ENCODE measurements at regions not wholly inside any gene's neighbourhood (a gene's known extent, or its start where the extent isn't known, plus 50 kb on each side); places are given as distances from the start of the nearest gene placed in this dataset.

DNA sequence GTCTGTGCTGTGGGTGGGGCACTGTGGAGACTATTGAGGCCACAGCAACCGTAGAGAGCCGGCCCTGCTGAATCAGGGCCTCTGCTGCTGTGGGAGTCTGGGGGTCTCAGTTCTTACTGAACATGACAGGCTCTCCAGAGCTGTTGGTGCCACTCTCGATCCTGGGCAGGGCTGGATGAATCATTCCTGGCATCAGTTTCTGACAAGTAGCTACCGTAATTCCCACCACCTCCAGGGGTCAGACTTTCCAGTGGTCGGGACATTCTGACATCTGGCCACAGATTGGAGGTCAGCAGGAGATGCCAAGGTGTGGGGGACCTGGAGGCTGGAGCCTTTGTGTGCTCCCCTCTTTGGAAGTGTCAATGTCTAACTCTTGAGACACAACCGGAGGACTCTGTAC lies 188.4 kb downstream of the IRX2 start:
- DNase-seq (ENCODE audit: low spot score in 2 of 2, unreplicated experiment in 2 of 2) = no peak
- TF ChIP-seq, protein P1, sequence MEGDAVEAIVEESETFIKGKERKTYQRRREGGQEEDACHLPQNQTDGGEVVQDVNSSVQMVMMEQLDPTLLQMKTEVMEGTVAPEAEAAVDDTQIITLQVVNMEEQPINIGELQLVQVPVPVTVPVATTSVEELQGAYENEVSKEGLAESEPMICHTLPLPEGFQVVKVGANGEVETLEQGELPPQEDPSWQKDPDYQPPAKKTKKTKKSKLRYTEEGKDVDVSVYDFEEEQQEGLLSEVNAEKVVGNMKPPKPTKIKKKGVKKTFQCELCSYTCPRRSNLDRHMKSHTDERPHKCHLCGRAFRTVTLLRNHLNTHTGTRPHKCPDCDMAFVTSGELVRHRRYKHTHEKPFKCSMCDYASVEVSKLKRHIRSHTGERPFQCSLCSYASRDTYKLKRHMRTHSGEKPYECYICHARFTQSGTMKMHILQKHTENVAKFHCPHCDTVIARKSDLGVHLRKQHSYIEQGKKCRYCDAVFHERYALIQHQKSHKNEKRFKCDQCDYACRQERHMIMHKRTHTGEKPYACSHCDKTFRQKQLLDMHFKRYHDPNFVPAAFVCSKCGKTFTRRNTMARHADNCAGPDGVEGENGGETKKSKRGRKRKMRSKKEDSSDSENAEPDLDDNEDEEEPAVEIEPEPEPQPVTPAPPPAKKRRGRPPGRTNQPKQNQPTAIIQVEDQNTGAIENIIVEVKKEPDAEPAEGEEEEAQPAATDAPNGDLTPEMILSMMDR (IDR thresholded peaks at IDR 0.05; ENCODE audit: unreplicated experiment) = no peak
- H3K27ac Mint-ChIP-seq = no peak overlapping the region
- no peaks in the 10 kb centered on the region for H3K4me1 Mint-ChIP-seq
- H3K27me3 Mint-ChIP-seq (ENCODE audit: low read depth) = peaks cover 9% of the 10 kb centered on the region
- peaks cover 10% of the 10 kb centered on the region for H3K9me3 Mint-ChIP-seq
- H3K36me3 Mint-ChIP-seq = no peaks in the 10 kb centered on the region
- no peak overlapping the region for H3K4me3 Mint-ChIP-seq

DNA sequence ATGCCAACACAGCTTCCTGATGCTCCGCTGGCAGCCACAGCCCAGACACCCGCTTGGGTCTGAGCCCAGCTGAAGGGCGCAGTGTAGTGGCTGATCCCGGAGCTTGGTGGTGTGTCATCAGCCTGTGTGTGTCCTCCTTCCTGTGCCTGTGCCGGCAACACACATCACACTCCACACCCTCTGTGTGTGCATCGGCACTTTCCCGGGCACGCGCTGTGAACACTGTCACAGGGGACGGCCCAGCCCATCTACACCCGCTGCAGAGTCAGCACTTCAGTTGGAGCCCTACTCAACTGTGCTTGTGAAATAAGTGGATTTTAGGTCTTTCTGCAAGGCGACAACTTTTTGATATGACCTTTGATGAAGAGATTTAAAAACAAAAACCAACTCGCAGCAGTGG lies 189.4 kb downstream of the IRX2 start:
- Mint-ChIP-seq H3K4me3 (no peak overlapping the region), H3K9me3 (peaks cover 3% of the 10 kb centered on the region), H3K36me3 (no peaks in the 10 kb centered on the region), H3K27me3 (ENCODE audit: low read depth) (peaks cover 7% of the 10 kb centered on the region), H3K27ac (no peak overlapping the region), H3K4me1 (no peaks in the 10 kb centered on the region)
- TF ChIP-seq, protein P1 (IDR thresholded peaks at IDR 0.05; ENCODE audit: unreplicated experiment) = no peak
- no peak for DNase-seq (ENCODE audit: low spot score in 2 of 2, unreplicated experiment in 2 of 2)

DNA sequence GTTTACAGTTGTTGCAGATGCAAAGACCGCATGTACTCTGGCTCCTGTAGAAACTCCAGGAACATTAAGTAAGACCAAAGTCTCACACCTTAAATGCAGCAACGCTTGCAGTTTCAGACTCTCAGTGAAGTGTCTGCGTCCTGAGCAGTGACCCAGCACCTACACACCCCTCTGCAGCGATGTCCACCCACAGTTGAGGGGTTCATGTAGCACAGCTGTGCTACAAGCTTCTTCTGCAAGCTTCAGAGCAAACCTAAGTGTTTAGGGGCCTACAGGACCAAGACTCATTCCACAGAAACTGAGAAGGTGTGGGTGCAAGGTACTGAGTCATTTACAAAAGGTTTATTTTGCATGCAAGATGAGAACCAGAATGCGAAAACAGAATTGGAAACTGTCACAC lies 191.0 kb downstream of the IRX2 start:
- H3K9me3 Mint-ChIP-seq = peaks cover 8% of the 10 kb centered on the region
- TF ChIP-seq, protein P1 (IDR thresholded peaks at IDR 0.05; ENCODE audit: unreplicated experiment) = no peak
- H3K27me3 Mint-ChIP-seq (ENCODE audit: low read depth) = peaks cover 7% of the 10 kb centered on the region
- no peak overlapping the region for H3K4me3 Mint-ChIP-seq
- no peak for DNase-seq (ENCODE audit: low spot score in 2 of 2, unreplicated experiment in 2 of 2)
- no peaks in the 10 kb centered on the region for H3K4me1 Mint-ChIP-seq
- no peak overlapping the region for H3K27ac Mint-ChIP-seq
- H3K36me3 Mint-ChIP-seq = no peaks in the 10 kb centered on the region

DNA sequence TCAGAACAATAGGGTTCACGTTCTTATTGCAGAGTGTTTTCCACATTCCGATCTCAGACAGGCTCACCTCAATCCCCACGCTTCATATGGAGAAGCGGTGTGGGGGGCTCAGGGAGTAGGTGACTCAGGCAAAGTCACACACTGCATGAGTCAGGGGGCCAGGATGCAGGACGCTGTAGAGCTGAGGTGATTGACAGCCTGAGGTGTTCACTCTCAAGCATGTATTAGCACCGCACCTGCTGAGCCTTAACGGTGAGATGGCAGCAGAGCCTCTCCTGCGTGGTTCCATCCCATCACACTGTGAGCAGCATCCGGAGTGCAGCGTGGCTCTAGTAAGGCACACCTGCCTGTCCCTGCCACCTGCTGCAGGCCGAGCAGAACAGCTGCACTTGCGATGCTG lies 194.0 kb downstream of the IRX2 start:
- no peak overlapping the region for H3K4me3 Mint-ChIP-seq
- H3K27me3 Mint-ChIP-seq (ENCODE audit: low read depth) = peaks cover 4% of the 10 kb centered on the region
- no peak for DNase-seq (ENCODE audit: low spot score in 2 of 2, unreplicated experiment in 2 of 2)
- no peak overlapping the region for H3K27ac Mint-ChIP-seq
- no peaks in the 10 kb centered on the region for H3K4me1 Mint-ChIP-seq
- peaks cover 3% of the 10 kb centered on the region for H3K36me3 Mint-ChIP-seq
- TF ChIP-seq, protein P1 (IDR thresholded peaks at IDR 0.05; ENCODE audit: unreplicated experiment) = no peak
- H3K9me3 Mint-ChIP-seq = peaks cover 38% of the 10 kb centered on the region

DNA sequence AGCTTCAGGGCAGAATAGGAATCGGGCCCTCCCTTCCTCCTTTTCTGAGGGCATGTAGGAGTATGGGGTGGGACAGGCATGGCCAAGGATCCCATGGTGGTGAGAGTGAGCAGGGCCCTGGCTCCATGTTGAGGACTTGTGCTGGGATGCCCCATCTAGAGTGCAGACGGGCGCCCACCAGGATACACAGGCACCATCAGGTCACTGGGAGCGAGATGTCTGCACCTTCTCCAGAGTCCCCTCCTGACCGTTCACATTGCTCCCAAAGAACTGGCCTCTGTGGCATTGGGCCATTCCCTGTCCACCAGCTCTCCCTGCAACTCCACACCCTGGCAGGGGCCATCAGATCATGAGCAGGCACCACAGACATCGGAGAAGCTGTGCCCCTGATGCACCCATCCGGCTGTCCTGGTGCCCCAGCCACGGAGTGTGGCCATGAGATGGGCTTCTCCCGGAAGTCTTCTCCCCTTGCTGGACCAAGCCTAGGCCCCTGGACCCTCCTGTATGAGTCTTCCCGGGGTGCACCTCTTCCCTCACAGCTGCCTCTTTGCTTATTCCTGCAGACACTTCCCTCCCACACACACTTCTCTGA lies 195.0 kb downstream of the IRX2 start:
- H3K4me3 Mint-ChIP-seq = no peak overlapping the region
- H3K27ac Mint-ChIP-seq = no peak overlapping the region
- H3K27me3 Mint-ChIP-seq (ENCODE audit: low read depth) = no peaks in the 10 kb centered on the region
- no peaks in the 10 kb centered on the region for H3K4me1 Mint-ChIP-seq
- DNase-seq (ENCODE audit: low spot score in 2 of 2, unreplicated experiment in 2 of 2) = no peak
- TF ChIP-seq, protein P1 (IDR thresholded peaks at IDR 0.05; ENCODE audit: unreplicated experiment) = no peak
- peaks cover 44% of the 10 kb centered on the region for H3K9me3 Mint-ChIP-seq
- peaks cover 3% of the 10 kb centered on the region for H3K36me3 Mint-ChIP-seq

DNA sequence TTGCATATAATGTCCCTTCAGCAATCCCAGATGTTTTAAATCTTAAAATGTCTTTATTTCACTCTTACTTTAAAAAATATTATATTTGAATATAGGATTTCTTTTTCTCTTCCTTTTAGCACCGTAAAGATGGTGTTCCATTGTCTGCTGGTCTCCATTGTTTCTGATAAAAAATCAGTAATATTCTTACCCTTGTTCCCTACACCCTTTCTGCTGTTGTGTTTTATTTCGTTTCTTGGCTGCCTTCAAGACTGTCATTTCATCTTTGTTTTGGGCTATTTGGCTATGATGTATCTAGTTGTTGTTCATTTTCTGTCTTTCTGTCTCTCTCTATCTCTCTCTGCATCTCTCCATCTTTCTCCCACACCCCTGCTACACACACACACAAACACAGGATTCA lies 197.9 kb downstream of the IRX2 start:
- Mint-ChIP-seq H3K27me3 (ENCODE audit: low read depth) (no peaks in the 10 kb centered on the region), H3K4me1 (peaks cover 1% of the 10 kb centered on the region), H3K27ac (no peak overlapping the region), H3K9me3 (peaks cover 48% of the 10 kb centered on the region), H3K36me3 (peaks cover 3% of the 10 kb centered on the region), H3K4me3 (no peak overlapping the region)
- no peak for DNase-seq (ENCODE audit: low spot score in 2 of 2, unreplicated experiment in 2 of 2)
- TF ChIP-seq, protein P1 (IDR thresholded peaks at IDR 0.05; ENCODE audit: unreplicated experiment) = no peak
